NCI-H2227 treated with DMSO at 0.1 percent for 48 hours (cell line): ENCODE measurements at regions not wholly inside any gene's neighbourhood (a gene's known extent, or its start where the extent isn't known, plus 50 kb on each side); places are given as distances from the start of the nearest gene placed in this dataset.

Experiments used
- DNase-seq: peaks from one replicate; lab custom pipeline; 2025; lab: John Stamatoyannopoulos, UW

GRCh38 chr10:47190802-47191450 is 109.1 kb upstream of the GDF10 start:
- no peak for DNase-seq

- no peak for DNase-seq
Measured at GRCh38 chr10:47192273-47192672, 107.7 kb upstream of the GDF10 start.

GRCh38 chr10:47193666-47194065 is 106.3 kb upstream of the GDF10 start:
- DNase-seq, result no peak

GRCh38 chr10:47195274-47195885 is 104.6 kb upstream of the GDF10 start:
- no peak for DNase-seq

- no peak for DNase-seq
Measured at GRCh38 chr10:47196691-47197090, 103.3 kb upstream of the GDF10 start.

- no peak for DNase-seq
Measured at GRCh38 chr10:47198221-47198620, 101.8 kb upstream of the GDF10 start.

GRCh38 chr10:47205192-47205591 is 94.8 kb upstream of the GDF10 start:
- no peak for DNase-seq

GRCh38 chr10:47206449-47207280 is 93.3 kb upstream of the GDF10 start:
- no peak for DNase-seq

- DNase-seq, result no peak
Measured at GRCh38 chr10:47207281-47207615, 92.7 kb upstream of the GDF10 start.

- DNase-seq, result no peak
Measured at GRCh38 chr10:47207894-47208469, 92.0 kb upstream of the GDF10 start.

- DNase-seq, result no peak
Measured at GRCh38 chr10:47209466-47209865, 90.5 kb upstream of the GDF10 start.

- no peak for DNase-seq
Measured at GRCh38 chr10:47214520-47214919, 85.5 kb upstream of the GDF10 start.

GRCh38 chr10:47217113-47217512 is 82.9 kb upstream of the GDF10 start:
- DNase-seq, result no peak

- DNase-seq, result no peak
Measured at GRCh38 chr10:47218803-47219202, 81.2 kb upstream of the GDF10 start.

GRCh38 chr10:47222461-47222860 is 77.5 kb upstream of the GDF10 start:
- DNase-seq, result no peak

GRCh38 chr10:47223236-47223635 is 76.8 kb upstream of the GDF10 start:
- DNase-seq, result no peak

GRCh38 chr10:47224546-47225218 is 75.3 kb upstream of the GDF10 start:
- no peak for DNase-seq

GRCh38 chr10:47225219-47225927 is 74.6 kb upstream of the GDF10 start:
- DNase-seq, result no peak

GRCh38 chr10:47225928-47226645 is 73.9 kb upstream of the GDF10 start:
- DNase-seq, result no peak

- DNase-seq, result no peak
Measured at GRCh38 chr10:47230482-47230881, 69.5 kb upstream of the GDF10 start.

- no peak for DNase-seq
Measured at GRCh38 chr10:47230957-47231356, 69.0 kb upstream of the GDF10 start.
